22Rv1 (cell line): ENCODE measurements at regions not wholly inside any gene's neighbourhood (a gene's known extent, or its start where the extent isn't known, plus 50 kb on each side); places are given as distances from the start of the nearest gene placed in this dataset.

Experiments
- ZFX ChIP-seq: fragments of 450-650 bp; IDR thresholded peaks from 2 replicates; pipeline ENCODE4 v1.6.1; 2017; ENCODE audit warnings: antibody characterized with exemption, borderline replicate concordance
- TF ChIP-seq, protein P1 (sequence below): fragments of 450-650 bp; IDR thresholded peaks from 2 replicates; pipeline ENCODE4 v1.5.1; 2017; ENCODE audit warnings: mild to moderate bottlenecking

GRCh38 chr3:111318289-111318688, 223.7 kb upstream of the CD96 start:
- TF ChIP-seq, protein P1, sequence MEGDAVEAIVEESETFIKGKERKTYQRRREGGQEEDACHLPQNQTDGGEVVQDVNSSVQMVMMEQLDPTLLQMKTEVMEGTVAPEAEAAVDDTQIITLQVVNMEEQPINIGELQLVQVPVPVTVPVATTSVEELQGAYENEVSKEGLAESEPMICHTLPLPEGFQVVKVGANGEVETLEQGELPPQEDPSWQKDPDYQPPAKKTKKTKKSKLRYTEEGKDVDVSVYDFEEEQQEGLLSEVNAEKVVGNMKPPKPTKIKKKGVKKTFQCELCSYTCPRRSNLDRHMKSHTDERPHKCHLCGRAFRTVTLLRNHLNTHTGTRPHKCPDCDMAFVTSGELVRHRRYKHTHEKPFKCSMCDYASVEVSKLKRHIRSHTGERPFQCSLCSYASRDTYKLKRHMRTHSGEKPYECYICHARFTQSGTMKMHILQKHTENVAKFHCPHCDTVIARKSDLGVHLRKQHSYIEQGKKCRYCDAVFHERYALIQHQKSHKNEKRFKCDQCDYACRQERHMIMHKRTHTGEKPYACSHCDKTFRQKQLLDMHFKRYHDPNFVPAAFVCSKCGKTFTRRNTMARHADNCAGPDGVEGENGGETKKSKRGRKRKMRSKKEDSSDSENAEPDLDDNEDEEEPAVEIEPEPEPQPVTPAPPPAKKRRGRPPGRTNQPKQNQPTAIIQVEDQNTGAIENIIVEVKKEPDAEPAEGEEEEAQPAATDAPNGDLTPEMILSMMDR = no peak
- TF ChIP-seq ZFX = no peak
